H1 (cell line): ENCODE measurements at regions not wholly inside any gene's neighbourhood (a gene's known extent, or its start where the extent isn't known, plus 50 kb on each side); places are given as distances from the start of the nearest gene placed in this dataset.

Experiments
- ASH2L ChIP-seq: fragments of 200-600, 300-600 bp; sonication (generic); IDR thresholded peaks from one replicate; pipeline ENCODE4 v1.7.1; 2017; ENCODE audit warnings: low read length
- EGR1 ChIP-seq: IDR thresholded peaks from 2 replicates; pipeline ENCODE4 v1.6.1; 2011; ENCODE audit warnings: low read depth, low read length, borderline replicate concordance
- POLR2AphosphoS5 ChIP-seq: IDR thresholded peaks from 2 replicates; pipeline ENCODE4 v1.6.1; 2011; ENCODE audit warnings: low read depth, low read length
- SP1 ChIP-seq: IDR thresholded peaks from 2 replicates; pipeline ENCODE4 v1.6.1; 2011; ENCODE audit warnings: low read depth, low read length
- TBP ChIP-seq: IDR thresholded peaks from 2 replicates; pipeline ENCODE4 v1.6.1; 2011; ENCODE audit warnings: low read depth, low read length, improper control_type of control experiment
- TF ChIP-seq, protein P1 (sequence below): IDR thresholded peaks from 2 replicates; pipeline ENCODE4 v1.6.1; 2012; ENCODE audit warnings: inconsistent platforms
- TF ChIP-seq, protein P2 (sequence below), 3 experiments: IDR thresholded peaks; 1 replicate in 2 of 3; 2 replicates in 1 of 3; pipeline versions ENCODE4 v1.5.1 to v1.6.1; 2011; ENCODE audit warnings: low read length in 3 of 3, mild to moderate bottlenecking in 3 of 3, inconsistent platforms in 2 of 3, low read depth in 1 of 3, moderate library complexity in 1 of 3; ENCODE audit not compliant: insufficient read depth in 1 of 3; ENCODE audit errors: control extremely low read depth in 1 of 3

DNA sequence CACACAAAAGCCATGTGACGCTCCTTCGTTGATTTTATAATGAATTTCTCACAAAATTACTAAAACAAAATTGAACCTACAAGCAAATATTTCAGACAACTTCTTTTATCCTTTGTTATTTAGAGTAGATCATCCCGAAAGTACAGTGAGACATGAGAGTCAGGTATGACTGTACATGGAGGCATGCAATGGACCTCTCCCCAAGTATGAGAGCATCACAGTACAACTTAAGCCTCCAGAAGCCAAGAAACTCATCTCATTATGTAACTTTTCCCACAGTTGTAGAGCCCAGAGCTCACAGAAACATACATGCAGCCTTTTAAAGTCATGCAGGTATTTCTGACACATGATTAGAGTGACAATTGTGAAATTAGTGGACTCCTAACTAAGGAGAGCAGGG lies 167.7 kb downstream of the PAPSS1 start:
- TF ChIP-seq ASH2L (no peak), SP1 (no peak), EGR1 (no peak), TBP (no peak), POLR2AphosphoS5 (no peak)
- TF ChIP-seq, protein P1, sequence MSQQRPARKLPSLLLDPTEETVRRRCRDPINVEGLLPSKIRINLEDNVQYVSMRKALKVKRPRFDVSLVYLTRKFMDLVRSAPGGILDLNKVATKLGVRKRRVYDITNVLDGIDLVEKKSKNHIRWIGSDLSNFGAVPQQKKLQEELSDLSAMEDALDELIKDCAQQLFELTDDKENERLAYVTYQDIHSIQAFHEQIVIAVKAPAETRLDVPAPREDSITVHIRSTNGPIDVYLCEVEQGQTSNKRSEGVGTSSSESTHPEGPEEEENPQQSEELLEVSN = no peak
- TF ChIP-seq, protein P2, sequence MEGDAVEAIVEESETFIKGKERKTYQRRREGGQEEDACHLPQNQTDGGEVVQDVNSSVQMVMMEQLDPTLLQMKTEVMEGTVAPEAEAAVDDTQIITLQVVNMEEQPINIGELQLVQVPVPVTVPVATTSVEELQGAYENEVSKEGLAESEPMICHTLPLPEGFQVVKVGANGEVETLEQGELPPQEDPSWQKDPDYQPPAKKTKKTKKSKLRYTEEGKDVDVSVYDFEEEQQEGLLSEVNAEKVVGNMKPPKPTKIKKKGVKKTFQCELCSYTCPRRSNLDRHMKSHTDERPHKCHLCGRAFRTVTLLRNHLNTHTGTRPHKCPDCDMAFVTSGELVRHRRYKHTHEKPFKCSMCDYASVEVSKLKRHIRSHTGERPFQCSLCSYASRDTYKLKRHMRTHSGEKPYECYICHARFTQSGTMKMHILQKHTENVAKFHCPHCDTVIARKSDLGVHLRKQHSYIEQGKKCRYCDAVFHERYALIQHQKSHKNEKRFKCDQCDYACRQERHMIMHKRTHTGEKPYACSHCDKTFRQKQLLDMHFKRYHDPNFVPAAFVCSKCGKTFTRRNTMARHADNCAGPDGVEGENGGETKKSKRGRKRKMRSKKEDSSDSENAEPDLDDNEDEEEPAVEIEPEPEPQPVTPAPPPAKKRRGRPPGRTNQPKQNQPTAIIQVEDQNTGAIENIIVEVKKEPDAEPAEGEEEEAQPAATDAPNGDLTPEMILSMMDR (IDR thresholded peaks at IDR 0.05; ENCODE audit: control extremely low read depth in 1 of 3, insufficient read depth in 1 of 3, low read depth in 1 of 3, low read length in 3 of 3) = no peak
